Stimulated activated CD4-positive, alpha-beta T cell treated with anti-CD3 and anti-CD28 coated beads, Interleukin-4, amount 100 ng/mL, for 48 hours (primary cell): ENCODE measurements at regions not wholly inside any gene's neighbourhood (a gene's known extent, or its start where the extent isn't known, plus 50 kb on each side); places are given as distances from the start of the nearest gene placed in this dataset.
"Not testable (repeated sequence)": the region's sequence is repeated elsewhere in the genome, so short reads cannot be mapped to it uniquely, and the experiment has no call there.

Source experiments
- DNase-seq, 2 donors: peaks; one replicate each; pipeline ENCODE4 v3.0.0-alpha.2; 2020; ENCODE audit warnings: low read depth in 2 of 2

GRCh38 chr13:57909833-57910232, 278.3 kb downstream of the PCDH17 start:
- DNase-seq, result not testable (repeated sequence)

- no peak for DNase-seq
Observed at GRCh38 chr13:57918086-57918485, 286.5 kb downstream of the PCDH17 start.

GRCh38 chr13:57918913-57919312, 287.4 kb downstream of the PCDH17 start:
- DNase-seq, result no peak

GRCh38 chr13:57925250-57925649, 293.7 kb downstream of the PCDH17 start:
- no peak for DNase-seq

- no peak for DNase-seq
Observed at GRCh38 chr13:57925751-57926150, 294.2 kb downstream of the PCDH17 start.

GRCh38 chr13:57932061-57932460, 300.5 kb downstream of the PCDH17 start:
- no peak for DNase-seq

GRCh38 chr13:57933606-57934005, 302.1 kb downstream of the PCDH17 start:
- DNase-seq, result no peak

GRCh38 chr13:57935965-57936364, 304.4 kb downstream of the PCDH17 start:
- no peak for DNase-seq

GRCh38 chr13:57946361-57946760, 314.8 kb downstream of the PCDH17 start:
- DNase-seq, result no peak

GRCh38 chr13:57948884-57949283, 317.3 kb downstream of the PCDH17 start:
- DNase-seq, result no peak

GRCh38 chr13:57969951-57970350, 338.4 kb downstream of the PCDH17 start:
- DNase-seq, result no peak

GRCh38 chr13:57970404-57970803, 338.9 kb downstream of the PCDH17 start:
- DNase-seq, result no peak

- no peak for DNase-seq
Observed at GRCh38 chr13:57982782-57983181, 351.2 kb downstream of the PCDH17 start.

GRCh38 chr13:57988276-57988675, 356.7 kb downstream of the PCDH17 start:
- no peak for DNase-seq

- DNase-seq, result no peak
Observed at GRCh38 chr13:57991041-57991440, 359.5 kb downstream of the PCDH17 start.

GRCh38 chr13:57992416-57992815, 360.9 kb downstream of the PCDH17 start:
- no peak for DNase-seq

- no peak for DNase-seq
Observed at GRCh38 chr13:57996717-57997116, 365.2 kb downstream of the PCDH17 start.

- no peak for DNase-seq
Observed at GRCh38 chr13:58004751-58005150, 373.2 kb downstream of the PCDH17 start.

GRCh38 chr13:58018020-58018419, 386.5 kb downstream of the PCDH17 start:
- DNase-seq, result no peak

- DNase-seq, result no peak
Observed at GRCh38 chr13:58018865-58019264, 387.3 kb downstream of the PCDH17 start.

- DNase-seq, result no peak
Observed at GRCh38 chr13:58024103-58024502, 392.6 kb downstream of the PCDH17 start.

- no peak for DNase-seq
Observed at GRCh38 chr13:58025821-58026220, 394.3 kb downstream of the PCDH17 start.

- no peak for DNase-seq
Observed at GRCh38 chr13:58032676-58033460, 401.3 kb downstream of the PCDH17 start.

- DNase-seq, result no peak
Observed at GRCh38 chr13:58043971-58044370, 412.4 kb downstream of the PCDH17 start.
